HEK293 (cell line): ENCODE measurements at regions not wholly inside any gene's neighbourhood (a gene's known extent, or its start where the extent isn't known, plus 50 kb on each side); places are given as distances from the start of the nearest gene placed in this dataset.

ENCODE experiments used
- CTCF ChIP-seq: fragments of 450-650 bp; formaldehyde crosslinking; IDR thresholded peaks from 2 replicates; pipeline ENCODE4 v1.5.1; 2016; ENCODE audit warnings: missing biosample characterization, missing genetic modification characterization
- REPIN1 ChIP-seq: fragments of 450-650 bp; formaldehyde crosslinking; IDR thresholded peaks from 2 replicates; pipeline ENCODE4 v1.5.1; 2017; ENCODE audit warnings: missing biosample characterization, missing genetic modification characterization, low read depth
- ZBTB1 ChIP-seq: fragments of 450-650 bp; formaldehyde crosslinking; IDR thresholded peaks from 2 replicates; pipeline ENCODE4 v1.5.1; 2016; ENCODE audit warnings: missing biosample characterization, missing genetic modification characterization
- ZNF10 ChIP-seq: fragments of 450-650 bp; formaldehyde crosslinking; IDR thresholded peaks from 2 replicates; pipeline ENCODE4 v1.5.1; 2017; ENCODE audit warnings: missing biosample characterization, missing genetic modification characterization
- ZNF121 ChIP-seq: fragments of 450-650 bp; formaldehyde crosslinking; IDR thresholded peaks from 2 replicates; pipeline ENCODE4 v1.5.1; 2016; ENCODE audit warnings: missing biosample characterization, missing genetic modification characterization
- ZNF354C ChIP-seq: fragments of 450-650 bp; formaldehyde crosslinking; IDR thresholded peaks from 2 replicates; pipeline ENCODE4 v1.5.1; 2016; ENCODE audit warnings: missing biosample characterization, missing genetic modification characterization, low read depth, borderline replicate concordance
- ZNF621 ChIP-seq: fragments of 450-650 bp; formaldehyde crosslinking; IDR thresholded peaks from 2 replicates; pipeline ENCODE4 v1.5.1; 2017; ENCODE audit warnings: missing biosample characterization, missing genetic modification characterization

GRCh38 chr3:141418751-141419150 lies 50.4 kb downstream of the ZBTB38 start:
- no peak for TF ChIP-seq CTCF
- no peak for TF ChIP-seq ZNF10 (tag by site-specific recombination)
- TF ChIP-seq REPIN1 (tag by site-specific recombination) = no peak
- TF ChIP-seq ZNF621 = no peak
- no peak for TF ChIP-seq ZNF121 (tag by site-specific recombination)
- TF ChIP-seq ZNF354C = no peak
- TF ChIP-seq ZBTB1 (tag by site-specific recombination) = no peak
